ENCODE measurements at regions not wholly inside any gene's neighbourhood (a gene's known extent, or its start where the extent isn't known, plus 50 kb on each side); places are given as distances from the start of the nearest gene placed in this dataset.

DNA sequence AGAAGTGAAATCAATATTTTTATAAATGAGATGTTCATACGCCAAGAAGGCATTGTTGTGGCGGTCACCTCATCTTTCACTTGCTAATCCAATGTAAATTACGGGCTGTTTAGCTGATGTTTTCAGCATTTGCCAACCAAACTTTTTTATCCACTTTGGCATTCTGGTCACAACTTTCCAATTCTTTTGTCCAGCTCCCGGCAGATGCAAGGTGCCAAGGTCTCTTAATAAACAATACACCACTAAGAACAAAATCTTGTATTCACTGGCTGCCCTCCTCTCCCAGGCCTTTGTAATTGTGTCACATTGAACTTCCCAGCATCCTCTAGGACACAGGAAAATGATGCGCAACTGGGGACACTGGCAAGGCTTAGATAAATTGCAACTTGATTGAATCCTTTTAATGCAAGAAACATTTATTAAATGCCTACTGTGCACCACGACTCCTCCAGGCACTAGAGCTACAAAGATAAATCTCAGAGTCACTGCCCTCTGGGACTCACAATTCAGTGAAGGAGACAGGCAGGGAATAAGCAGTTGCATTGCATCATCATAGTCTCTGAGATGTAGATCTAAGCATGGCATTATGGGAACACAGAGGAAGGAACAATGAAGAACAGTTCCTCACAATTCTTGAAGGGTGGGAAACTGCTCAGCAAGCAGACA, 165.4 kb upstream of the C16orf82 start:
- no peak overlapping the region for H3K4me2 ChIP-seq (ENCODE audit: insufficient read depth, low read length)
- H3K36me3 ChIP-seq (ENCODE audit: insufficient read depth, low read length) = no peaks in the 10 kb centered on the region
- no peaks in the 10 kb centered on the region for H3K9me3 ChIP-seq (ENCODE audit: insufficient read depth, low read length, severe bottlenecking)
- TF ChIP-seq EZH2 (IDR thresholded peaks at IDR 0.05; ENCODE audit: borderline replicate concordance, low read depth, low read length, severe bottlenecking) = no peak
- TF ChIP-seq CTCF (IDR thresholded peaks at IDR 0.05; ENCODE audit: borderline replicate concordance, extremely low read depth, low read length, poor library complexity, severe bottlenecking) = no peak
- H3K79me2 ChIP-seq (ENCODE audit: insufficient read depth, low read length) = no peaks in the 10 kb centered on the region
- no peak overlapping the region for H3K27ac ChIP-seq (ENCODE audit: low read length)
- H3K27me3 ChIP-seq (ENCODE audit: insufficient read depth, low read length, poor library complexity) = peaks cover 3% of the 10 kb centered on the region
- no peaks in the 10 kb centered on the region for H4K20me1 ChIP-seq (ENCODE audit: insufficient read depth, low read length)
- H3K4me1 ChIP-seq (ENCODE audit: insufficient read depth, low read length) = no peaks in the 10 kb centered on the region
- no peak overlapping the region for H3K9ac ChIP-seq (ENCODE audit: low read depth, low read length)
- H2AFZ ChIP-seq (ENCODE audit: low read depth, low read length) = no peak overlapping the region
- DNase-seq = no peak
- no peak overlapping the region for H3K4me3 ChIP-seq (ENCODE audit: low read depth in 1 of 2, low read length in 2 of 2)
- ATAC-seq (ENCODE audit: insufficient read depth, low read depth) = no peak

DNA sequence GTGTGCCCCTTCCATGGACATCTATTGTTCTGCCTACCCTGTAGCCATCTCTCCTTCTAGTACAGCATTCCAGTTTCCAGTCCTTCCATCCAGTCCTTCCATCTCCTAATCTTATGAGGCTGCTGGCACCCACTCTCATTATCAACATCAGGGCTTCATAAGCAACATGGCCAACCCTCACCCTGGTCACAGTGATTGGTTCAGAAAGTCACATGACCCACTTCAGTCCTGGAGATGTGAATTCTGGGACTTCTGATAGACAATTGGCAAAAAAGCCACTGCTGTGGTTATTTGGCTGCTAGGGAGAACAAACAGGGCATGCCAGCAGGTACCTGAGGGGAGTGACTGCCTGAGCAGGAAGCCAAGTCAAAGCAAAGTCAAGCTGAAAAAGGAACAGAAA, 164.7 kb upstream of the C16orf82 start:
- DNase-seq = no peak

GRCh38 chr16:26905336-26905735, 161.4 kb upstream of the C16orf82 start:
- H3K27me3 ChIP-seq (ENCODE audit: insufficient read depth, low read length, poor library complexity) = peaks cover 2% of the 10 kb centered on the region
- TF ChIP-seq EZH2 (IDR thresholded peaks at IDR 0.05; ENCODE audit: borderline replicate concordance, low read depth, low read length, severe bottlenecking) = no peak
- TF ChIP-seq CTCF (IDR thresholded peaks at IDR 0.05; ENCODE audit: borderline replicate concordance, extremely low read depth, low read length, poor library complexity, severe bottlenecking) = no peak
- H4K20me1 ChIP-seq (ENCODE audit: insufficient read depth, low read length) = no peaks in the 10 kb centered on the region
- H3K79me2 ChIP-seq (ENCODE audit: insufficient read depth, low read length) = no peaks in the 10 kb centered on the region
- no peaks in the 10 kb centered on the region for H3K4me1 ChIP-seq (ENCODE audit: insufficient read depth, low read length)
- no peak overlapping the region for H3K9ac ChIP-seq (ENCODE audit: low read depth, low read length)
- H3K36me3 ChIP-seq (ENCODE audit: insufficient read depth, low read length) = no peaks in the 10 kb centered on the region
- H3K27ac ChIP-seq (ENCODE audit: low read length) = no peak overlapping the region
- H3K9me3 ChIP-seq (ENCODE audit: insufficient read depth, low read length, severe bottlenecking) = no peaks in the 10 kb centered on the region
- ATAC-seq (ENCODE audit: insufficient read depth, low read depth) = no peak
- DNase-seq = no peak
- no peak overlapping the region for H3K4me2 ChIP-seq (ENCODE audit: insufficient read depth, low read length)
- no peak overlapping the region for H3K4me3 ChIP-seq (ENCODE audit: low read depth in 1 of 2, low read length in 2 of 2)
- no peak overlapping the region for H2AFZ ChIP-seq (ENCODE audit: low read depth, low read length)

More for the DNA sequence above, 164.7 kb upstream of the C16orf82 start:
- Histone ChIP-seq H3K9me3 (ENCODE audit: insufficient read depth, low read length, severe bottlenecking) (no peaks in the 10 kb centered on the region), H3K4me3 (ENCODE audit: low read depth in 1 of 2, low read length in 2 of 2) (no peak overlapping the region), H3K27me3 (ENCODE audit: insufficient read depth, low read length, poor library complexity) (peaks cover 5% of the 10 kb centered on the region), H2AFZ (ENCODE audit: low read depth, low read length) (no peak overlapping the region), H3K36me3 (ENCODE audit: insufficient read depth, low read length) (no peaks in the 10 kb centered on the region), H3K4me2 (ENCODE audit: insufficient read depth, low read length) (no peak overlapping the region), H4K20me1 (ENCODE audit: insufficient read depth, low read length) (no peaks in the 10 kb centered on the region), H3K79me2 (ENCODE audit: insufficient read depth, low read length) (no peaks in the 10 kb centered on the region), H3K4me1 (ENCODE audit: insufficient read depth, low read length) (no peaks in the 10 kb centered on the region), H3K9ac (ENCODE audit: low read depth, low read length) (no peak overlapping the region), H3K27ac (ENCODE audit: low read length) (no peak overlapping the region)
- TF ChIP-seq EZH2 (IDR thresholded peaks at IDR 0.05; ENCODE audit: borderline replicate concordance, low read depth, low read length, severe bottlenecking) = no peak
- no peak for TF ChIP-seq CTCF (IDR thresholded peaks at IDR 0.05; ENCODE audit: borderline replicate concordance, extremely low read depth, low read length, poor library complexity, severe bottlenecking)
- ATAC-seq (ENCODE audit: insufficient read depth, low read depth) = no peak

Data from DND-41 (cell line).